Calu3 (cell line): ENCODE measurements at regions not wholly inside any gene's neighbourhood (a gene's known extent, or its start where the extent isn't known, plus 50 kb on each side); places are given as distances from the start of the nearest gene placed in this dataset.

Source experiments
- BruUV-seq: library from RNA; stranded (reverse); fragments of 400-500 nt; replicated peaks from 2 replicates; lab custom pipeline; 2021; lab: Mats Ljungman, UMichigan
- CTCF ChIA-PET: fragments of 300-600 bp; sonication (Branson Sonifier 250); formaldehyde crosslinking; loops from one replicate; lab custom pipeline; 2022; ENCODE audit warnings: antibody characterized with exemption; lab: Charles Lee
- DNase-seq: peaks from one replicate; pipeline ENCODE4 v3.0.0; 2022
- H3K27ac Mint-ChIP-seq: one replicate; pipeline ENCODE4 v1.8.0; 2022; ENCODE audit warnings: mixed read lengths; ENCODE audit not compliant: unreplicated experiment
- H3K27me3 Mint-ChIP-seq: one replicate; pipeline ENCODE4 v1.8.0; 2022; ENCODE audit warnings: mixed read lengths; ENCODE audit not compliant: unreplicated experiment
- H3K36me3 Mint-ChIP-seq: one replicate; pipeline ENCODE4 v1.8.0; 2022; ENCODE audit warnings: mild to moderate bottlenecking, moderate library complexity, mixed read lengths; ENCODE audit not compliant: insufficient read depth, unreplicated experiment
- H3K4me1 Mint-ChIP-seq: one replicate; pipeline ENCODE4 v1.8.0; 2022; ENCODE audit warnings: mild to moderate bottlenecking, low read depth, mixed read lengths; ENCODE audit not compliant: unreplicated experiment
- H3K4me3 Mint-ChIP-seq: one replicate; pipeline ENCODE4 v1.8.0; 2022; ENCODE audit warnings: mild to moderate bottlenecking, low read depth, moderate library complexity, mixed read lengths; ENCODE audit not compliant: unreplicated experiment
- H3K9me3 Mint-ChIP-seq: one replicate; pipeline ENCODE4 v1.8.0; 2022; ENCODE audit warnings: low read depth, mixed read lengths; ENCODE audit not compliant: unreplicated experiment
- CTCF ChIP-seq: fragments of 200-600 bp; IDR thresholded peaks from one replicate; pipeline ENCODE4 v1.8.0; 2022; ENCODE audit warnings: antibody characterized with exemption; ENCODE audit not compliant: unreplicated experiment
- intact Hi-C: fragments of 100-400 bp; cut with micrococcal nuclease; formaldehyde crosslinking; loops from one replicate; pipeline ENCODE4 v1.10.0; 2022; ENCODE audit not compliant: unreplicated experiment

- no TSS peak for BruUV-seq
- H3K4me1 Mint-ChIP-seq: no peaks in the 10 kb centered on the region
- no peak for TF ChIP-seq CTCF
- no peak overlapping the region for H3K4me3 Mint-ChIP-seq
- CTCF ChIA-PET: no interaction called here
- DNase-seq: no peak
- no peaks in the 10 kb centered on the region for H3K27me3 Mint-ChIP-seq
- no peak overlapping the region for H3K27ac Mint-ChIP-seq
- peaks cover 5% of the 10 kb centered on the region for H3K9me3 Mint-ChIP-seq
- H3K36me3 Mint-ChIP-seq: no peaks in the 10 kb centered on the region
- intact Hi-C loops: no loop called here
Observed at GRCh38 chr4:126898815-126899214, 733.9 kb upstream of the INTU start.

GRCh38 chr4:126899331-126899801, 733.4 kb upstream of the INTU start:
- H3K27ac Mint-ChIP-seq: no peak overlapping the region
- no peak for DNase-seq
- H3K36me3 Mint-ChIP-seq: no peaks in the 10 kb centered on the region
- intact Hi-C loops: no loop called here
- CTCF ChIA-PET: no interaction called here
- TF ChIP-seq CTCF: no peak
- no peaks in the 10 kb centered on the region for H3K27me3 Mint-ChIP-seq
- BruUV-seq: no TSS peak
- H3K9me3 Mint-ChIP-seq: peaks cover 5% of the 10 kb centered on the region
- H3K4me1 Mint-ChIP-seq: no peaks in the 10 kb centered on the region
- H3K4me3 Mint-ChIP-seq: no peak overlapping the region

- no peak for TF ChIP-seq CTCF
- BruUV-seq: no TSS peak
- Mint-ChIP-seq H3K36me3 (no peaks in the 10 kb centered on the region), H3K27ac (no peak overlapping the region), H3K9me3 (no peaks in the 10 kb centered on the region), H3K4me3 (no peak overlapping the region), H3K4me1 (no peaks in the 10 kb centered on the region), H3K27me3 (no peaks in the 10 kb centered on the region)
- CTCF ChIA-PET: no interaction called here
- intact Hi-C loops: no loop called here
- DNase-seq: no peak
Observed at GRCh38 chr4:126906466-126906865, 726.3 kb upstream of the INTU start.

GRCh38 chr4:126907389-126907788, 725.4 kb upstream of the INTU start:
- Mint-ChIP-seq H3K4me3 (no peak overlapping the region), H3K27me3 (no peaks in the 10 kb centered on the region)

More at GRCh38 chr4:126907389-126907788, 725.4 kb upstream of the INTU start:
- Mint-ChIP-seq H3K9me3 (no peaks in the 10 kb centered on the region), H3K4me1 (no peaks in the 10 kb centered on the region), H3K36me3 (no peaks in the 10 kb centered on the region), H3K27ac (no peak overlapping the region)
- no TSS peak for BruUV-seq
- no peak for TF ChIP-seq CTCF
- intact Hi-C loops: no loop called here
- no peak for DNase-seq
- CTCF ChIA-PET: no interaction called here
